WTC11 (cell line): ENCODE measurements at regions not wholly inside any gene's neighbourhood (a gene's known extent, or its start where the extent isn't known, plus 50 kb on each side); places are given as distances from the start of the nearest gene placed in this dataset.

Experiments
- ETV6 ChIP-seq: sonication (generic); formaldehyde crosslinking; IDR thresholded peaks from 2 replicates; pipeline ENCODE4 v1.8.1; 2022; ENCODE audit warnings: mild to moderate bottlenecking, missing genetic modification reagents
- FOXK1 ChIP-seq: sonication (generic); formaldehyde crosslinking; IDR thresholded peaks from 2 replicates; pipeline ENCODE4 v1.8.0; 2022; ENCODE audit warnings: mild to moderate bottlenecking, moderate library complexity, missing genetic modification reagents
- FOXP1 ChIP-seq: sonication (generic); formaldehyde crosslinking; IDR thresholded peaks from 2 replicates; pipeline ENCODE4 v1.8.0; 2022; ENCODE audit warnings: missing genetic modification reagents, mild to moderate bottlenecking, moderate library complexity, borderline replicate concordance
- SMAD4 ChIP-seq: sonication (generic); formaldehyde crosslinking; IDR thresholded peaks from 2 replicates; pipeline ENCODE4 v1.8.0; 2022; ENCODE audit warnings: mild to moderate bottlenecking, missing genetic modification reagents
- TP53 ChIP-seq: sonication (generic); formaldehyde crosslinking; IDR thresholded peaks from 2 replicates; pipeline ENCODE4 v1.8.1; 2023; ENCODE audit warnings: mild to moderate bottlenecking, missing genetic modification reagents
- TF ChIP-seq, protein P1 (sequence below): fragments of 200-600 bp; IDR thresholded peaks from 2 replicates; pipeline ENCODE4 v1.8.0; 2022; ENCODE audit warnings: antibody characterized with exemption
- TF ChIP-seq, protein P2 (sequence below): sonication (generic); formaldehyde crosslinking; conservative IDR thresholded peaks from 2 replicates; pipeline ENCODE4 v1.8.1; 2022; ENCODE audit warnings: mild to moderate bottlenecking, missing genetic modification reagents
- TF ChIP-seq, protein P3 (sequence below): sonication (generic); formaldehyde crosslinking; IDR thresholded peaks from 2 replicates; pipeline ENCODE4 v1.8.0; 2023; ENCODE audit warnings: missing genetic modification reagents, mild to moderate bottlenecking, borderline replicate concordance

DNA sequence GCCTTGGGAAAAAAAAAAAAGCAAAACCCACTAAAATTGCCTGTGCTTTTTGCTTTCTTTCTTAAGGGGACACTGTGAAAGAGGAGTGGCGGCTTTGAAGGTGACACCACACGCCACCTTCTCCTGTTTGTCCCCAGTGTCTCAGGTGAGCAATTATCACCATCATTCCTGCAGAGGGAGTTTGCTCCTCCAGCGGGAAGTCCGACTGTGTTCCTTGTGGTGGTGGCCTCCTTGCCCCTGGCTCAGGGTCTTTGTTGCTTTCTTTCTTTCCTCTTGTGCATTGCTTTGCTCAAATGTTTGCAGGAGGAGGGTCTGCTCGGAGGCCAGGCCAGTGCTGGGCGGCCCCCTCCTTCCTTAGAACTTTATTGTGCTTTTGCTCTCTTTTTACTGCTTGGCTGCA lies 164.3 kb upstream of the CXCR4 start:
- TF ChIP-seq, protein P1, sequence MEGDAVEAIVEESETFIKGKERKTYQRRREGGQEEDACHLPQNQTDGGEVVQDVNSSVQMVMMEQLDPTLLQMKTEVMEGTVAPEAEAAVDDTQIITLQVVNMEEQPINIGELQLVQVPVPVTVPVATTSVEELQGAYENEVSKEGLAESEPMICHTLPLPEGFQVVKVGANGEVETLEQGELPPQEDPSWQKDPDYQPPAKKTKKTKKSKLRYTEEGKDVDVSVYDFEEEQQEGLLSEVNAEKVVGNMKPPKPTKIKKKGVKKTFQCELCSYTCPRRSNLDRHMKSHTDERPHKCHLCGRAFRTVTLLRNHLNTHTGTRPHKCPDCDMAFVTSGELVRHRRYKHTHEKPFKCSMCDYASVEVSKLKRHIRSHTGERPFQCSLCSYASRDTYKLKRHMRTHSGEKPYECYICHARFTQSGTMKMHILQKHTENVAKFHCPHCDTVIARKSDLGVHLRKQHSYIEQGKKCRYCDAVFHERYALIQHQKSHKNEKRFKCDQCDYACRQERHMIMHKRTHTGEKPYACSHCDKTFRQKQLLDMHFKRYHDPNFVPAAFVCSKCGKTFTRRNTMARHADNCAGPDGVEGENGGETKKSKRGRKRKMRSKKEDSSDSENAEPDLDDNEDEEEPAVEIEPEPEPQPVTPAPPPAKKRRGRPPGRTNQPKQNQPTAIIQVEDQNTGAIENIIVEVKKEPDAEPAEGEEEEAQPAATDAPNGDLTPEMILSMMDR: no peak
- no peak for TF ChIP-seq FOXP1 (CRISPR knock-in tag)
- no peak for TF ChIP-seq FOXK1 (CRISPR knock-in tag)
- TF ChIP-seq, protein P2, sequence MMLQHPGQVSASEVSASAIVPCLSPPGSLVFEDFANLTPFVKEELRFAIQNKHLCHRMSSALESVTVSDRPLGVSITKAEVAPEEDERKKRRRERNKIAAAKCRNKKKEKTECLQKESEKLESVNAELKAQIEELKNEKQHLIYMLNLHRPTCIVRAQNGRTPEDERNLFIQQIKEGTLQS (CRISPR knock-in tag): no peak
- TF ChIP-seq TP53 (CRISPR knock-in tag): no peak
- no peak for TF ChIP-seq ETV6 (CRISPR knock-in tag)
- no peak for TF ChIP-seq SMAD4
- TF ChIP-seq, protein P3, sequence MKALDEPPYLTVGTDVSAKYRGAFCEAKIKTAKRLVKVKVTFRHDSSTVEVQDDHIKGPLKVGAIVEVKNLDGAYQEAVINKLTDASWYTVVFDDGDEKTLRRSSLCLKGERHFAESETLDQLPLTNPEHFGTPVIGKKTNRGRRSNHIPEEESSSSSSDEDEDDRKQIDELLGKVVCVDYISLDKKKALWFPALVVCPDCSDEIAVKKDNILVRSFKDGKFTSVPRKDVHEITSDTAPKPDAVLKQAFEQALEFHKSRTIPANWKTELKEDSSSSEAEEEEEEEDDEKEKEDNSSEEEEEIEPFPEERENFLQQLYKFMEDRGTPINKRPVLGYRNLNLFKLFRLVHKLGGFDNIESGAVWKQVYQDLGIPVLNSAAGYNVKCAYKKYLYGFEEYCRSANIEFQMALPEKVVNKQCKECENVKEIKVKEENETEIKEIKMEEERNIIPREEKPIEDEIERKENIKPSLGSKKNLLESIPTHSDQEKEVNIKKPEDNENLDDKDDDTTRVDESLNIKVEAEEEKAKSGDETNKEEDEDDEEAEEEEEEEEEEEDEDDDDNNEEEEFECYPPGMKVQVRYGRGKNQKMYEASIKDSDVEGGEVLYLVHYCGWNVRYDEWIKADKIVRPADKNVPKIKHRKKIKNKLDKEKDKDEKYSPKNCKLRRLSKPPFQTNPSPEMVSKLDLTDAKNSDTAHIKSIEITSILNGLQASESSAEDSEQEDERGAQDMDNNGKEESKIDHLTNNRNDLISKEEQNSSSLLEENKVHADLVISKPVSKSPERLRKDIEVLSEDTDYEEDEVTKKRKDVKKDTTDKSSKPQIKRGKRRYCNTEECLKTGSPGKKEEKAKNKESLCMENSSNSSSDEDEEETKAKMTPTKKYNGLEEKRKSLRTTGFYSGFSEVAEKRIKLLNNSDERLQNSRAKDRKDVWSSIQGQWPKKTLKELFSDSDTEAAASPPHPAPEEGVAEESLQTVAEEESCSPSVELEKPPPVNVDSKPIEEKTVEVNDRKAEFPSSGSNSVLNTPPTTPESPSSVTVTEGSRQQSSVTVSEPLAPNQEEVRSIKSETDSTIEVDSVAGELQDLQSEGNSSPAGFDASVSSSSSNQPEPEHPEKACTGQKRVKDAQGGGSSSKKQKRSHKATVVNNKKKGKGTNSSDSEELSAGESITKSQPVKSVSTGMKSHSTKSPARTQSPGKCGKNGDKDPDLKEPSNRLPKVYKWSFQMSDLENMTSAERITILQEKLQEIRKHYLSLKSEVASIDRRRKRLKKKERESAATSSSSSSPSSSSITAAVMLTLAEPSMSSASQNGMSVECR (CRISPR knock-in tag): no peak
